Type B pancreatic cell (in vitro differentiated cells): ENCODE measurements at regions not wholly inside any gene's neighbourhood (a gene's known extent, or its start where the extent isn't known, plus 50 kb on each side); places are given as distances from the start of the nearest gene placed in this dataset.
A peak's percentile ranks its signal among the peaks of the same experiment; 100 is the strongest.

Source experiments
- DNase-seq: peaks from one replicate; pipeline ENCODE4 v3.0.0; 2021; ENCODE audit warnings: mixed read lengths; ENCODE audit not compliant: unreplicated experiment; ENCODE audit errors: extremely low spot score
- H3K27ac Mint-ChIP-seq: 2 replicates; pipeline ENCODE4 v1.8.0; 2021; ENCODE audit warnings: mild to moderate bottlenecking, mixed read lengths
- H3K27me3 Mint-ChIP-seq: 2 replicates; pipeline ENCODE4 v1.8.0; 2021; ENCODE audit warnings: mixed read lengths
- H3K36me3 Mint-ChIP-seq: 2 replicates; pipeline ENCODE4 v1.8.0; 2021; ENCODE audit warnings: mixed read lengths
- H3K4me1 Mint-ChIP-seq: one replicate; pipeline ENCODE4 v1.8.0; 2021; ENCODE audit warnings: mixed read lengths; ENCODE audit not compliant: unreplicated experiment
- H3K4me3 Mint-ChIP-seq: 2 replicates; pipeline ENCODE4 v1.8.0; 2021; ENCODE audit warnings: mild to moderate bottlenecking, mixed read lengths
- H3K9me3 Mint-ChIP-seq: 2 replicates; pipeline ENCODE4 v1.8.0; 2021; ENCODE audit warnings: mixed read lengths
- TF ChIP-seq, protein P1 (sequence below): fragments of 200-600 bp; sonication (generic); conservative IDR thresholded peaks from 2 replicates; pipeline ENCODE4 v1.5.0; 2021; ENCODE audit warnings: antibody characterized with exemption, mild to moderate bottlenecking

DNA sequence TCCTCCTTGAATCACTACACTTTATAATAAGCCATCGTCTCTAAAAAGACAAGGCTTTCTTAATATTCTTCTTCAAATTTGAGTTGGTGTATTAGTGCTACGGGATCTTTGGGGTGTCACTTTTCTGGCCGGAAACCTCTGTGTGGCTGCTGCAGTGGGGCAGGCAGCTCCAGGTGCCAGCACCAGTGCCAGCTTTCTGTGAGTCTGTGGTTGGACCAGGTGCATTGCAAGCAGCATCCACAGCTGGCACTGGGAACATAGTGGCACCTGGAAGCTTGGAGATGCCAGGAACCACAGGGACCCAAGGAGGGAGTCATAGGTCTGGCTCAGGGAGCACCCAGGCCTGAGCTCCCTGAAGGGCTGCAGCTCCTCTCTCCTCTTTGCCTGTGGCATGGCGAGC, 111.8 kb upstream of the RUNX3 start:
- Mint-ChIP-seq H3K27ac (no peak overlapping the region), H3K27me3 (peaks cover 20% of the 10 kb centered on the region), H3K4me1 (no peaks in the 10 kb centered on the region), H3K36me3 (no peaks in the 10 kb centered on the region), H3K9me3 (no peaks in the 10 kb centered on the region), H3K4me3 (no peak overlapping the region)
- no peak for DNase-seq
- TF ChIP-seq, protein P1, sequence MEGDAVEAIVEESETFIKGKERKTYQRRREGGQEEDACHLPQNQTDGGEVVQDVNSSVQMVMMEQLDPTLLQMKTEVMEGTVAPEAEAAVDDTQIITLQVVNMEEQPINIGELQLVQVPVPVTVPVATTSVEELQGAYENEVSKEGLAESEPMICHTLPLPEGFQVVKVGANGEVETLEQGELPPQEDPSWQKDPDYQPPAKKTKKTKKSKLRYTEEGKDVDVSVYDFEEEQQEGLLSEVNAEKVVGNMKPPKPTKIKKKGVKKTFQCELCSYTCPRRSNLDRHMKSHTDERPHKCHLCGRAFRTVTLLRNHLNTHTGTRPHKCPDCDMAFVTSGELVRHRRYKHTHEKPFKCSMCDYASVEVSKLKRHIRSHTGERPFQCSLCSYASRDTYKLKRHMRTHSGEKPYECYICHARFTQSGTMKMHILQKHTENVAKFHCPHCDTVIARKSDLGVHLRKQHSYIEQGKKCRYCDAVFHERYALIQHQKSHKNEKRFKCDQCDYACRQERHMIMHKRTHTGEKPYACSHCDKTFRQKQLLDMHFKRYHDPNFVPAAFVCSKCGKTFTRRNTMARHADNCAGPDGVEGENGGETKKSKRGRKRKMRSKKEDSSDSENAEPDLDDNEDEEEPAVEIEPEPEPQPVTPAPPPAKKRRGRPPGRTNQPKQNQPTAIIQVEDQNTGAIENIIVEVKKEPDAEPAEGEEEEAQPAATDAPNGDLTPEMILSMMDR: no peak

DNA sequence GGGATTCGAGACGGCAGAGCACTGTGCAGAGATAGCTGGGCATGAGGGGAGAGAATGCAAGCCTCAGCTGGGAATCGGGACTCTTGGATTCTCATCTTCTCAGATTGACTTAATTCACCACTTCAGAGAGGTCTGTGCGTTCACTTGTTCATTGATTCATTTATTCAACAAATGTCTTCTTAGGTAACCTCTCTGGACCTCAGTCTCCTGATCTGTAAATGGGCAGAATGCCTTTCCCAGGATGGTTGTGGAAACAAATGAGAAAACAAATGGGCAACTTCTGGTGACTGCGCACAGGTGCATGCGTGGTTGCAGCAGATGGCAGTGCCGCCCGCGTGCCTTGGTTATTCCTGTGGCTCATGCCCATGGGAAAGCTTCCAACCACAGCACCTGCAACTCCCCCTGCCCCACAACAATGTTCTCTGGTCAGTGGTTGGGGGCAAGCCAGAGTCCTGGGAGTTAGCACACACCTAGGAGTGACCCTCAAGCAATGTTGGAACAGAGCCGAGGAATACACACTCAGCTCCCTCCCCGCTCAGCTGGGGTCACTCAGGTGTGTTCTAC, 110.1 kb upstream of the RUNX3 start:
- Mint-ChIP-seq H3K4me1 (no peaks in the 10 kb centered on the region), H3K4me3 (no peak overlapping the region), H3K27me3 (peaks cover 20% of the 10 kb centered on the region), H3K9me3 (no peaks in the 10 kb centered on the region), H3K36me3 (no peaks in the 10 kb centered on the region), H3K27ac (no peak overlapping the region)
- no peak for DNase-seq
- TF ChIP-seq, protein P1: no peak

DNA sequence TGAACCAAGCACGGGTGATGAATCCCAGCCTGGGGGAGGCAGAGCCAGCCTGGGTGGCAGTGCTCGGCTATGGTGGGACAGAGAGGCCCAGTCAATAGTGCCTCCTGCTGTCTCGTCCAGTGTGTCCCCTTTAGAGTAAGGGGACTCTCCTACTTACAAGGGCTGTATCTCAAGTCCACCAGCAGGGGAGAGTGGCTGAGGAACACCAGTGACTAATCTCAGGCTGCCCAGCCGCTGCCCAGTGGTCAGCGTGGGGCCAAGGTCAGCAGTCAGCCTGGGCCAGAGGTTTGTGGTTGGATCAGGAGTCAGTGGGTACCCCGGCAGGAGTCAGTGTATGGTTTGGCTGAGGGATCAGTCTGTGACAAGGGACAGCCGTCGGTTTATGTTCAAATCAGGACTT, 109.2 kb upstream of the RUNX3 start:
- Mint-ChIP-seq H3K4me1 (no peaks in the 10 kb centered on the region), H3K27me3 (peaks cover 19% of the 10 kb centered on the region), H3K4me3 (no peak overlapping the region), H3K27ac (no peak overlapping the region), H3K9me3 (no peaks in the 10 kb centered on the region), H3K36me3 (no peaks in the 10 kb centered on the region)
- TF ChIP-seq, protein P1: peak; percentile 42
- no peak for DNase-seq

DNA sequence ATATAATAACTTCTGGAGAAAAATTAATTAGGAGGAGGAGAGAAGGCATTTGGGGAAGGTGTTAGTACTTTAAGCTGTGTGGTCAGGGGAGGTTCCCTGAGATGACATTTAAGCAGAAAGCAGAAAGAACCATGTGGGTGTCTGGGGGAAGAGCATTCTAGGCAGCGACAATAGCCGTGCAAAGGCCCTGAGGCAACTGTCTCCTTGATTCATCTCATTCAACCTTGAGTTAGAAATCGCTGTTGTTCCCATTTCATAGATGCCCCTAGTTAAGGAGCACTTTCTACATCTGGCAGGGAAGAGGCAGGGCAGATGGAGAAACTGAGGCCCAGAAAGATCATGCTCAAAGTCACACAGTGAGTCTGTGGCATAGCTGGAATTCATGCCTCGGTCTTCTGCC, 108.6 kb upstream of the RUNX3 start:
- H3K36me3 Mint-ChIP-seq: no peaks in the 10 kb centered on the region
- peaks cover 14% of the 10 kb centered on the region for H3K27me3 Mint-ChIP-seq

DNA sequence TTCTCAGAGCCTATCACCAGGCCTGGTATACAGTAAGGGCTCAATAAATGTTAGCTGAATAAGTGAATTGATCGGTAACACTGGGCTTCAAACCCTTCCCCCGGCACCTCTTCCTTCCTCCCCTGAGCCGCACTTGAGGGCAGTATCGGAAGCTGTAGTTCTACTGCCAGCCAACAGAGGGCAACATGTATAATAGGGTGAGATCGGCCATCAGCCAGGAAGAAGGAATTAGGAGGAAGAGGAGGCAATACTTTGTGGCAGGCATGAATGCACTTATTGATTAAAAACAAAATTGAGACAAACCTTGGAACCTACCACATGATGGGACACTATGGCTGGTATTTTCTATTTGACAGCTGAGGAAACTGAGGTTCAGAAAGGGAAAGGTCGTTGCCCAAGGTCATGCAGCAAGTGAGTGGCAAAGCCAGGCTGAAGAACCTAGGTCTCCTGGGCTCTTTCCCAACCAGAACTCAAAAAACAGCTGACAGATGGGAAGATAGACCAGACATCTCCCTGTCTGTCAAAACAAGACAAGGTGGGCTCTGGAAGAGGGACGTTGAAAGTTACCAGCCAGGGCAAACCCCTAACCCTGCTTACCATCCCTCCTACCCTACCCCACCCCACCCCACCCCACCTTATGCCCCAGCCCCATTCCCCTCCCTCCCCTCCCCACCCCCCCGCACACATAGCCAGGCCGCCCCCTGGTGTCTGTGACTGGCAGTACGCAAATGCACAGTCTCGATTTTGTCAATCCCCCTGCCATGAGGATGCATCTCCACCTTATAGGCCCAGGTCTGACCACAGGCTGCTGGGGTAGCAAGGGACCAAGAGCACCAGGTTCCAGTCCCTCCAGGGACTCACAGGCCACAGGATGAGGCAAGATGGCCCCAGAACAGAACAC, 107.3 kb upstream of the RUNX3 start:
- Mint-ChIP-seq H3K4me3 (no peak overlapping the region), H3K27ac (no peak overlapping the region), H3K9me3 (no peaks in the 10 kb centered on the region), H3K27me3 (peaks cover 13% of the 10 kb centered on the region), H3K36me3 (no peaks in the 10 kb centered on the region), H3K4me1 (no peaks in the 10 kb centered on the region)
- TF ChIP-seq, protein P1: peak; percentile 71
- DNase-seq: no peak

More for the DNA sequence above, 108.6 kb upstream of the RUNX3 start:
- no peaks in the 10 kb centered on the region for H3K9me3 Mint-ChIP-seq
- TF ChIP-seq, protein P1: no peak
- H3K27ac Mint-ChIP-seq: no peak overlapping the region
- H3K4me3 Mint-ChIP-seq: no peak overlapping the region
- no peak for DNase-seq
- no peaks in the 10 kb centered on the region for H3K4me1 Mint-ChIP-seq
